ENCODE measurements at regions not wholly inside any gene's neighbourhood (a gene's known extent, or its start where the extent isn't known, plus 50 kb on each side); places are given as distances from the start of the nearest gene placed in this dataset.
"Not testable (repeated sequence)": the region's sequence is repeated elsewhere in the genome, so short reads cannot be mapped to it uniquely, and the experiment has no call there.

- DNase-seq (ENCODE audit: low spot score) = no peak
- no peak overlapping the region for H3K4me3 ChIP-seq
- H3K9me3 ChIP-seq = no peaks in the 10 kb centered on the region
- no peaks in the 10 kb centered on the region for H3K36me3 ChIP-seq
- no peak overlapping the region for H3K27ac ChIP-seq
- H3K4me1 ChIP-seq = no peaks in the 10 kb centered on the region
- no peaks in the 10 kb centered on the region for H3K27me3 ChIP-seq
- TF ChIP-seq CTCF (IDR thresholded peaks at IDR 0.05) = no peak
Measured at GRCh38 chr13:54390841-54391240, 1362.2 kb downstream of the OLFM4 start.

GRCh38 chr13:54394085-54394700 is 1365.6 kb downstream of the OLFM4 start:
- TF ChIP-seq CTCF (IDR thresholded peaks at IDR 0.05) = no peak
- H3K4me3 ChIP-seq = no peak overlapping the region
- H3K27me3 ChIP-seq = no peaks in the 10 kb centered on the region
- no peaks in the 10 kb centered on the region for H3K9me3 ChIP-seq
- no peak overlapping the region for H3K27ac ChIP-seq
- no peaks in the 10 kb centered on the region for H3K4me1 ChIP-seq
- no peaks in the 10 kb centered on the region for H3K36me3 ChIP-seq
- no peak for DNase-seq (ENCODE audit: low spot score)

GRCh38 chr13:54394908-54395307 is 1366.3 kb downstream of the OLFM4 start:
- H3K27me3 ChIP-seq = no peaks in the 10 kb centered on the region
- no peak overlapping the region for H3K4me3 ChIP-seq
- no peak for DNase-seq (ENCODE audit: low spot score)
- no peaks in the 10 kb centered on the region for H3K9me3 ChIP-seq
- no peaks in the 10 kb centered on the region for H3K4me1 ChIP-seq
- H3K27ac ChIP-seq = no peak overlapping the region
- H3K36me3 ChIP-seq = no peaks in the 10 kb centered on the region
- TF ChIP-seq CTCF (IDR thresholded peaks at IDR 0.05) = no peak

GRCh38 chr13:54402495-54402894 is 1373.9 kb downstream of the OLFM4 start:
- Histone ChIP-seq H3K27ac (no peak overlapping the region), H3K36me3 (no peaks in the 10 kb centered on the region), H3K4me1 (no peaks in the 10 kb centered on the region), H3K27me3 (no peaks in the 10 kb centered on the region), H3K4me3 (no peak overlapping the region), H3K9me3 (no peaks in the 10 kb centered on the region)
- TF ChIP-seq CTCF (IDR thresholded peaks at IDR 0.05) = no peak
- DNase-seq (ENCODE audit: low spot score) = no peak

GRCh38 chr13:54415753-54416366 is 1387.2 kb downstream of the OLFM4 start:
- H3K27me3 ChIP-seq = no peaks in the 10 kb centered on the region
- no peak overlapping the region for H3K27ac ChIP-seq
- no peak for DNase-seq (ENCODE audit: low spot score)
- TF ChIP-seq CTCF (IDR thresholded peaks at IDR 0.05) = no peak
- H3K4me1 ChIP-seq = no peaks in the 10 kb centered on the region
- H3K4me3 ChIP-seq = no peak overlapping the region
- H3K9me3 ChIP-seq = no peaks in the 10 kb centered on the region
- H3K36me3 ChIP-seq = no peaks in the 10 kb centered on the region

GRCh38 chr13:54422946-54423345 is 1394.3 kb downstream of the OLFM4 start:
- not testable (repeated sequence) for H3K4me3 ChIP-seq; DNase-seq (ENCODE audit: low spot score); H3K4me1 ChIP-seq; H3K27me3 ChIP-seq; H3K27ac ChIP-seq; H3K9me3 ChIP-seq; H3K36me3 ChIP-seq

Measured in right atrium auricular region (tissue), 2 donors.